GM12878 (cell line): ENCODE measurements at regions not wholly inside any gene's neighbourhood (a gene's known extent, or its start where the extent isn't known, plus 50 kb on each side); places are given as distances from the start of the nearest gene placed in this dataset.

Source experiments
- ATAC-seq: fragments of 200-7000 bp; cut with Tn5 transposase; 3 replicates; pipeline ENCODE4 v1.9.1; 2020; ENCODE audit warnings: mild to moderate bottlenecking, moderate library complexity
- BruUV-seq: library from RNA; stranded (reverse); fragments of 400-500 nt; replicated peaks from 2 replicates; lab custom pipeline; 2021; lab: Mats Ljungman, UMichigan
- CTCF ChIA-PET: fragments of 300-600 bp; sonication (Branson Sonifier 250); formaldehyde crosslinking; extraction: SDS; loops from one replicate; lab custom pipeline; 2021; ENCODE audit warnings: inconsistent platforms; lab: Yijun Ruan, JAX
- POLR2A ChIA-PET: fragments of 350-600 bp; formaldehyde crosslinking; extraction: SDS; loops from one replicate; lab custom pipeline; 2021; ENCODE audit warnings: inconsistent platforms; lab: Charles Lee
- RAD21 ChIA-PET: fragments of 300-600 bp; sonication (Branson Sonifier 250); formaldehyde crosslinking; loops from one replicate; lab custom pipeline; 2023; ENCODE audit warnings: antibody characterized with exemption; ENCODE audit not compliant: unreplicated experiment; lab: Charles Lee
- SMC1A ChIA-PET: fragments of 300-600 bp; sonication (Branson Sonifier 250); formaldehyde crosslinking; loops from one replicate; lab custom pipeline; 2023; ENCODE audit not compliant: unreplicated experiment, uncharacterized antibody; lab: Charles Lee
- DNase-seq: peaks from one replicate; pipeline ENCODE4 v3.0.0-alpha.2; 2011; ENCODE audit warnings: low read depth, low spot score
- FAIRE-seq: peaks from 3 replicates; lab custom pipeline; 2011; peaks lifted over from hg19 to GRCh38; lab: Jason Lieb, UNC
- H2AFZ ChIP-seq: 2 replicates; pipeline ENCODE4 v1.6.0; 2011; ENCODE audit warnings: low read depth, low read length, control low read depth; ENCODE audit not compliant: control insufficient read depth
- H3K27ac ChIP-seq: 2 replicates; pipeline ENCODE4 v1.5.1; 2011; ENCODE audit warnings: control low read depth; ENCODE audit not compliant: control insufficient read depth, insufficient read depth
- H3K27me3 ChIP-seq, 2 experiments: replicated peaks in 1 of 2; 2 replicates each; pipeline versions ENCODE4 v1.6.0 to v1.6.1; 2011; ENCODE audit warnings: low read length in 1 of 2; ENCODE audit not compliant: control insufficient read depth in 2 of 2, insufficient read depth in 2 of 2
- H3K36me3 ChIP-seq, 2 experiments: 2 replicates each; pipeline ENCODE4 v1.5.1; 2011; ENCODE audit warnings: low read length in 1 of 2; ENCODE audit not compliant: control insufficient read depth in 2 of 2, insufficient read depth in 2 of 2
- H3K4me1 ChIP-seq: 2 replicates; pipeline ENCODE4 v1.6.1; 2011; ENCODE audit warnings: mild to moderate bottlenecking, low read length, moderate library complexity, mixed read lengths; ENCODE audit not compliant: control insufficient read depth, insufficient read depth
- H3K4me2 ChIP-seq: 2 replicates; pipeline ENCODE4 v1.6.0; 2011; ENCODE audit warnings: control low read depth; ENCODE audit not compliant: control insufficient read depth, insufficient read depth
- H3K4me3 ChIP-seq: fragments of 200-600 bp; sonication (generic); 2 replicates; pipeline ENCODE4 v1.5.1; 2016
- H3K79me2 ChIP-seq: 2 replicates; pipeline ENCODE4 v1.6.0; 2011; ENCODE audit warnings: low read length; ENCODE audit not compliant: control insufficient read depth, insufficient read depth
- H3K9ac ChIP-seq: 2 replicates; pipeline ENCODE4 v1.8.0; 2011; ENCODE audit warnings: low read length, control low read depth, mixed read lengths; ENCODE audit not compliant: control insufficient read depth, insufficient read depth
- H3K9me3 ChIP-seq: replicated peaks from 3 replicates; pipeline ENCODE4 v1.5.1; 2011; ENCODE audit warnings: mild to moderate bottlenecking, low read length; ENCODE audit not compliant: control insufficient read depth, insufficient read depth
- H4K20me1 ChIP-seq: 2 replicates; pipeline ENCODE4 v1.6.0; 2011; ENCODE audit not compliant: control insufficient read depth, insufficient read depth
- BRCA1 ChIP-seq: IDR thresholded peaks from 2 replicates; pipeline ENCODE4 v1.6.1; 2011; ENCODE audit warnings: low read depth, low read length, improper control_type of control experiment
- CHD2 ChIP-seq: IDR thresholded peaks from 2 replicates; pipeline ENCODE4 v1.6.1; 2011; ENCODE audit warnings: low read depth, low read length, improper control_type of control experiment, borderline replicate concordance
- EZH2 ChIP-seq: IDR thresholded peaks from 2 replicates; pipeline ENCODE4 v1.6.1; 2012; ENCODE audit warnings: low read depth, mild to moderate bottlenecking, control low read depth, inconsistent platforms, low read length, borderline replicate concordance; ENCODE audit not compliant: control insufficient read depth
- MXI1 ChIP-seq: fragments of 150-350 bp; IDR thresholded peaks from 2 replicates; pipeline ENCODE4 v1.6.1; 2011; ENCODE audit warnings: low read depth, mild to moderate bottlenecking, inconsistent platforms, low read length, improper control_type of control experiment
- NFXL1 ChIP-seq: fragments of 450-650 bp; IDR thresholded peaks from 2 replicates; pipeline ENCODE4 v1.6.1; 2017; ENCODE audit warnings: antibody characterized with exemption, mild to moderate bottlenecking, borderline replicate concordance
- PAX5 ChIP-seq: IDR thresholded peaks from 2 replicates; pipeline ENCODE4 v1.6.1; 2011; ENCODE audit warnings: low read depth, low read length, borderline replicate concordance
- YBX1 ChIP-seq: fragments of 450-650 bp; IDR thresholded peaks from 2 replicates; pipeline ENCODE4 v1.6.1; 2016; ENCODE audit warnings: antibody characterized with exemption
- ZNF217 ChIP-seq: fragments of 450-650 bp; IDR thresholded peaks from 2 replicates; pipeline ENCODE4 v1.6.1; 2017; ENCODE audit warnings: antibody characterized with exemption, mild to moderate bottlenecking
- WGBS: methylation state at CpG from one replicate; pipeline ENCODE4 v1.1.6; 2016; ENCODE audit warnings: low lambda C conversion rate; ENCODE audit not compliant: insufficient replicate concordance, insufficient coverage; ENCODE audit errors: missing lambda C conversion rate; 5-methylcytosine and 5-hydroxymethylcytosine counted together
- in situ Hi-C: fragments of 300-500 bp; cut with MboI; formaldehyde crosslinking; loops from 9 replicates; pipeline ENCODE4 v1.14.3; 2018; ENCODE audit warnings: mixed read lengths
- intact Hi-C: fragments of 100-400 bp; cut with micrococcal nuclease; formaldehyde crosslinking; loops from one replicate; pipeline ENCODE4 v1.14.2; 2022; ENCODE audit not compliant: unreplicated experiment
- TF ChIP-seq, protein P1 (sequence below): fragments of 450-650 bp; IDR thresholded peaks from 2 replicates; pipeline ENCODE4 v1.6.1; 2014; ENCODE audit warnings: mild to moderate bottlenecking

DNA sequence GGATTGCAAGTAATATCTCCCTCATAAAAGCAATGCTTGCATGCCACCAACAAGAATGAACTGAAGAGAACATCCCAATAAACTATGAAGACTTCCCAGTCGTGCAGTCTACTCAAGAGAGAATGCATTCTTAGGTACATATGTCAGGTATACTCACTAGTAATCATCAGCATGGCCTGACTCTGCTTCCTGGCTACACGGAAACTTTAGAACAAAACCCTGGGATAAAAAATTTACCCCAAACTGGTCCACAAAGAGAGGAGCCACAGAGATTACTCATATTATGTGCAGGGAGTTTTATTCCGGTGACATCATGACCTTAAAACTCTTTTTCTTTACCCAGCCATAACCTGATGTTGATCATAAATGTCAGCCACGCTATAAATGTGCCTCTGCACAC is 57.5 kb upstream of the PAPPA start:
- no peak overlapping the region for H2AFZ ChIP-seq
- H3K27ac ChIP-seq, result no peak overlapping the region
- no peak overlapping the region for H3K9ac ChIP-seq
- CTCF ChIA-PET, result no interaction called here
- in situ Hi-C loops, result no loop called here
- POLR2A ChIA-PET, result no interaction called here
- H3K9me3 ChIP-seq, result no peaks in the 10 kb centered on the region
- no peak overlapping the region for H3K4me2 ChIP-seq
- H3K79me2 ChIP-seq, result no peaks in the 10 kb centered on the region
- intact Hi-C loops, result no loop called here
- DNase-seq, result no peak
- BruUV-seq, result no TSS peak
- SMC1A ChIA-PET, result no interaction called here
- 7% methylated on average over 4 of the region's 4 CpGs for WGBS
- TF ChIP-seq BRCA1, result no peak
- TF ChIP-seq, protein P1, sequence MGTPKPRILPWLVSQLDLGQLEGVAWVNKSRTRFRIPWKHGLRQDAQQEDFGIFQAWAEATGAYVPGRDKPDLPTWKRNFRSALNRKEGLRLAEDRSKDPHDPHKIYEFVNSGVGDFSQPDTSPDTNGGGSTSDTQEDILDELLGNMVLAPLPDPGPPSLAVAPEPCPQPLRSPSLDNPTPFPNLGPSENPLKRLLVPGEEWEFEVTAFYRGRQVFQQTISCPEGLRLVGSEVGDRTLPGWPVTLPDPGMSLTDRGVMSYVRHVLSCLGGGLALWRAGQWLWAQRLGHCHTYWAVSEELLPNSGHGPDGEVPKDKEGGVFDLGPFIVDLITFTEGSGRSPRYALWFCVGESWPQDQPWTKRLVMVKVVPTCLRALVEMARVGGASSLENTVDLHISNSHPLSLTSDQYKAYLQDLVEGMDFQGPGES, result no peak
- no peak for TF ChIP-seq EZH2
- TF ChIP-seq ZNF217, result no peak
- TF ChIP-seq NFXL1, result no peak
- no peak for TF ChIP-seq MXI1
- no peaks in the 10 kb centered on the region for H3K27me3 ChIP-seq
- H3K36me3 ChIP-seq, result no peaks in the 10 kb centered on the region
- no peak overlapping the region for H3K4me3 ChIP-seq
- no peak for FAIRE-seq
- no peaks in the 10 kb centered on the region for H3K4me1 ChIP-seq
- RAD21 ChIA-PET, result no interaction called here
- H4K20me1 ChIP-seq, result no peaks in the 10 kb centered on the region
- ATAC-seq, result no peak

DNA sequence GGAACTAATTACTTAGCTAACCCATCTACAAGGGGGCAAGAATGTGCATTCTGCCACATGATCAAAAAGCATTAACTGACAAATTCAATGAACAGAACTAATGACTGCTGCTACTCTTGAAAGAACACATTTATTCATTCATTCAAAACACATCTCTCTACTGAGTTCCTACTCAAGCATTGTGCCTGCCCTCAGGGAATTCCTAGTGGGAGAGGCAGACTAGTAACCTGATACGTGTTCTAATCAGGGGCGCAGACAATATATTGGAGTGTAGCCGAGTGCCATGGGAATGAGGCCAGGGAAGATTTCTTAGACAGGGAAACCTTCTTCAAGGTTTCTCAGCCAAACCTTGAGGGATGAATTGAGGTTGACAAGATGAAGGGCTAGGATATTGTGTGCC is 56.7 kb upstream of the PAPPA start:
- FAIRE-seq, result no peak
- BruUV-seq, result no TSS peak
- no peaks in the 10 kb centered on the region for H4K20me1 ChIP-seq
- CTCF ChIA-PET, result no interaction called here
- RAD21 ChIA-PET, result no interaction called here
- no peaks in the 10 kb centered on the region for H3K79me2 ChIP-seq
- H3K27ac ChIP-seq, result no peak overlapping the region
- in situ Hi-C loops, result no loop called here
- POLR2A ChIA-PET, result no interaction called here
- no peaks in the 10 kb centered on the region for H3K36me3 ChIP-seq
- no peaks in the 10 kb centered on the region for H3K4me1 ChIP-seq
- H3K9me3 ChIP-seq, result no peaks in the 10 kb centered on the region
- H3K27me3 ChIP-seq, result no peaks in the 10 kb centered on the region
- H3K9ac ChIP-seq, result no peak overlapping the region
- no peak overlapping the region for H2AFZ ChIP-seq
- intact Hi-C loops, result no loop called here
- TF ChIP-seq YBX1 (no peak), CHD2 (no peak), PAX5 (no peak)
- WGBS, result 2% methylated on average over 3 of the region's 3 CpGs
- no peak overlapping the region for H3K4me2 ChIP-seq
- ATAC-seq, result no peak
- no peak overlapping the region for H3K4me3 ChIP-seq
- SMC1A ChIA-PET, result no interaction called here
- DNase-seq, result no peak
